ENCODE measurements at regions not wholly inside any gene's neighbourhood (a gene's known extent, or its start where the extent isn't known, plus 50 kb on each side); places are given as distances from the start of the nearest gene placed in this dataset.

- TF ChIP-seq CTCF (IDR thresholded peaks at IDR 0.05) = no peak
- no peak for TF ChIP-seq POLR2A (IDR thresholded peaks at IDR 0.05)
These were observed 1598.9 kb downstream of the KHDRBS2 start for GRCh38 chr6:60687085-60687484.

All from thyroid gland (tissue), 4 donors.